ENCODE measurements at regions not wholly inside any gene's neighbourhood (a gene's known extent, or its start where the extent isn't known, plus 50 kb on each side); places are given as distances from the start of the nearest gene placed in this dataset.
"Not testable (repeated sequence)": the region's sequence is repeated elsewhere in the genome, so short reads cannot be mapped to it uniquely, and the experiment has no call there.

GRCh38 chr4:9505341-9505740, 61.1 kb downstream of the DEFB131A start:
- DNase-seq (ENCODE audit: low read depth), result not testable (repeated sequence)

GRCh38 chr4:9506672-9507071, 62.5 kb downstream of the DEFB131A start:
- DNase-seq (ENCODE audit: low read depth), result not testable (repeated sequence)

- not testable (repeated sequence) for DNase-seq (ENCODE audit: low read depth)
These were observed 68.7 kb downstream of the DEFB131A start for GRCh38 chr4:9512941-9513340.

GRCh38 chr4:9519631-9520030, 75.4 kb downstream of the DEFB131A start:
- not testable (repeated sequence) for DNase-seq (ENCODE audit: low read depth)

GRCh38 chr4:9522903-9523302, 78.7 kb downstream of the DEFB131A start:
- DNase-seq (ENCODE audit: low read depth), result not testable (repeated sequence)

- not testable (repeated sequence) for DNase-seq (ENCODE audit: low read depth)
These were observed 80.2 kb downstream of the DEFB131A start for GRCh38 chr4:9524406-9524805.

- peak; percentile 57 for DNase-seq (ENCODE audit: low read depth)
These were observed 88.1 kb downstream of the DEFB131A start for GRCh38 chr4:9532134-9532862.

GRCh38 chr4:9532863-9533192, 88.6 kb downstream of the DEFB131A start:
- not testable (repeated sequence) for DNase-seq (ENCODE audit: low read depth)

GRCh38 chr4:9537101-9537500, 92.9 kb downstream of the DEFB131A start:
- DNase-seq (ENCODE audit: low read depth), result not testable (repeated sequence)

- DNase-seq (ENCODE audit: low read depth), result not testable (repeated sequence)
These were observed 95.8 kb downstream of the DEFB131A start for GRCh38 chr4:9539939-9540520.

GRCh38 chr4:9541388-9541915, 97.2 kb downstream of the DEFB131A start:
- not testable (repeated sequence) for DNase-seq (ENCODE audit: low read depth)

- DNase-seq (ENCODE audit: low read depth), result not testable (repeated sequence)
These were observed 100.6 kb downstream of the DEFB131A start for GRCh38 chr4:9544851-9545250.

GRCh38 chr4:9547470-9547869, 103.3 kb downstream of the DEFB131A start:
- DNase-seq (ENCODE audit: low read depth), result not testable (repeated sequence)

GRCh38 chr4:9556076-9556475, 111.9 kb downstream of the DEFB131A start:
- not testable (repeated sequence) for DNase-seq (ENCODE audit: low read depth)

GRCh38 chr4:9577869-9578268, 133.7 kb downstream of the DEFB131A start:
- DNase-seq (ENCODE audit: low read depth), result not testable (repeated sequence)

GRCh38 chr4:9582880-9583279, 138.7 kb downstream of the DEFB131A start:
- not testable (repeated sequence) for DNase-seq (ENCODE audit: low read depth)

- no peak for DNase-seq (ENCODE audit: low read depth)
These were observed 147.8 kb downstream of the DEFB131A start for GRCh38 chr4:9592010-9592409.

GRCh38 chr4:9594948-9595347, 150.7 kb downstream of the DEFB131A start:
- no peak for DNase-seq (ENCODE audit: low read depth)

GRCh38 chr4:9595531-9595930, 151.3 kb downstream of the DEFB131A start:
- DNase-seq (ENCODE audit: low read depth), result not testable (repeated sequence)

- DNase-seq (ENCODE audit: low read depth), result no peak
These were observed 155.1 kb downstream of the DEFB131A start for GRCh38 chr4:9599266-9599665.

- DNase-seq (ENCODE audit: low read depth), result no peak
These were observed 156.0 kb downstream of the DEFB131A start for GRCh38 chr4:9600246-9600645.

GRCh38 chr4:9602389-9602914, 158.2 kb downstream of the DEFB131A start:
- DNase-seq (ENCODE audit: low read depth), result no peak

All from LHCN-M2 (cell line).